Astrocyte (in vitro differentiated cells and primary cell): ENCODE measurements at regions not wholly inside any gene's neighbourhood (a gene's known extent, or its start where the extent isn't known, plus 50 kb on each side); places are given as distances from the start of the nearest gene placed in this dataset.

Experiments used
- DNase-seq: peaks from one replicate; pipeline ENCODE4 v3.0.0-alpha.2; 2010; ENCODE audit warnings: low read depth
- FAIRE-seq: peaks from 2 replicates; lab custom pipeline; 2011; peaks lifted over from hg19 to GRCh38; lab: Jason Lieb, UNC
- H2AFZ ChIP-seq: 2 replicates; pipeline ENCODE4 v1.6.0; 2012; ENCODE audit warnings: low read depth, low read length, inconsistent platforms
- H3K27ac ChIP-seq: 2 replicates; pipeline ENCODE4 v1.5.1; 2011; ENCODE audit warnings: low read depth, low read length, inconsistent platforms
- H3K27me3 ChIP-seq: 2 replicates; pipeline ENCODE4 v1.6.0; 2011; ENCODE audit warnings: low read length, inconsistent platforms; ENCODE audit not compliant: insufficient read depth
- H3K36me3 ChIP-seq: 2 replicates; pipeline ENCODE4 v1.5.1; 2011; ENCODE audit warnings: low read length, inconsistent platforms; ENCODE audit not compliant: insufficient read depth
- H3K4me1 ChIP-seq: 2 replicates; pipeline ENCODE4 v1.5.1; 2011; ENCODE audit warnings: low read length, inconsistent platforms; ENCODE audit not compliant: insufficient read depth
- H3K4me2 ChIP-seq: 2 replicates; pipeline ENCODE4 v1.6.0; 2012; ENCODE audit warnings: low read length, inconsistent platforms
- H3K4me3 ChIP-seq: 2 replicates; pipeline ENCODE4 v1.5.1; 2011; ENCODE audit warnings: low read depth, mild to moderate bottlenecking, low read length, inconsistent platforms; ENCODE audit not compliant: insufficient read depth
- H3K79me2 ChIP-seq: 2 replicates; pipeline ENCODE4 v1.6.0; 2012; ENCODE audit warnings: mild to moderate bottlenecking, low read length, inconsistent platforms; ENCODE audit not compliant: insufficient read depth
- H3K9ac ChIP-seq: 2 replicates; pipeline ENCODE4 v1.6.0; 2012; ENCODE audit warnings: mild to moderate bottlenecking, low read length, inconsistent platforms
- H3K9me3 ChIP-seq: 2 replicates; pipeline ENCODE4 v1.5.1; 2012; ENCODE audit warnings: low read depth, mild to moderate bottlenecking, low read length, inconsistent platforms; ENCODE audit not compliant: insufficient read depth
- H4K20me1 ChIP-seq: 2 replicates; pipeline ENCODE4 v1.6.0; 2012; ENCODE audit warnings: low read length, inconsistent platforms; ENCODE audit not compliant: insufficient read depth
- H3K27ac Mint-ChIP-seq: one replicate; pipeline ENCODE4 v1.8.0; 2021; ENCODE audit warnings: mild to moderate bottlenecking, mixed read lengths; ENCODE audit not compliant: unreplicated experiment
- H3K27me3 Mint-ChIP-seq: one replicate; pipeline ENCODE4 v1.8.0; 2021; ENCODE audit warnings: low read depth, mixed read lengths; ENCODE audit not compliant: unreplicated experiment
- H3K36me3 Mint-ChIP-seq: one replicate; pipeline ENCODE4 v1.8.0; 2021; ENCODE audit warnings: low read depth, mixed read lengths; ENCODE audit not compliant: unreplicated experiment
- H3K4me1 Mint-ChIP-seq: one replicate; pipeline ENCODE4 v1.8.0; 2021; ENCODE audit warnings: low read depth, mixed read lengths; ENCODE audit not compliant: unreplicated experiment
- H3K4me3 Mint-ChIP-seq: one replicate; pipeline ENCODE4 v1.8.0; 2021; ENCODE audit warnings: mild to moderate bottlenecking, moderate library complexity, mixed read lengths; ENCODE audit not compliant: unreplicated experiment
- H3K9me3 Mint-ChIP-seq: one replicate; pipeline ENCODE4 v1.8.0; 2021; ENCODE audit warnings: mild to moderate bottlenecking, mixed read lengths; ENCODE audit not compliant: unreplicated experiment
- CTCF ChIP-seq: IDR thresholded peaks from 2 replicates; pipeline ENCODE4 v1.5.1; 2011; ENCODE audit warnings: low read depth, mild to moderate bottlenecking, inconsistent platforms, low read length, moderate library complexity; ENCODE audit not compliant: insufficient read depth
- EZH2 ChIP-seq: IDR thresholded peaks from 2 replicates; pipeline ENCODE4 v1.6.1; 2012; ENCODE audit warnings: mild to moderate bottlenecking, low read length, inconsistent platforms; ENCODE audit not compliant: insufficient read depth

GRCh38 chr14:65805113-65805473 is 392.6 kb downstream of the FUT8 start:
- Histone ChIP-seq H3K4me3 (no peak overlapping the region), H3K9ac (no peak overlapping the region), H3K36me3 (no peaks in the 10 kb centered on the region), H3K4me2 (no peak overlapping the region), H3K27ac (no peak overlapping the region), H3K4me1 (no peaks in the 10 kb centered on the region), H4K20me1 (no peaks in the 10 kb centered on the region), H2AFZ (no peak overlapping the region), H3K79me2 (no peaks in the 10 kb centered on the region), H3K9me3 (peaks cover 8% of the 10 kb centered on the region), H3K27me3 (peaks cover 10% of the 10 kb centered on the region)
- Mint-ChIP-seq H3K36me3 (no peaks in the 10 kb centered on the region), H3K4me1 (no peaks in the 10 kb centered on the region), H3K4me3 (no peak overlapping the region), H3K27ac (no peak overlapping the region), H3K27me3 (peaks cover 10% of the 10 kb centered on the region), H3K9me3 (no peaks in the 10 kb centered on the region)
- no peak for DNase-seq
- FAIRE-seq, result no peak
- TF ChIP-seq CTCF (no peak), EZH2 (no peak)

- Histone ChIP-seq H3K4me3 (no peak overlapping the region), H3K4me2 (no peak overlapping the region), H3K27me3 (peaks cover 7% of the 10 kb centered on the region), H3K79me2 (no peaks in the 10 kb centered on the region), H2AFZ (no peak overlapping the region), H3K9ac (no peak overlapping the region), H3K27ac (no peak overlapping the region), H4K20me1 (no peaks in the 10 kb centered on the region), H3K9me3 (peaks cover 8% of the 10 kb centered on the region), H3K4me1 (no peaks in the 10 kb centered on the region), H3K36me3 (no peaks in the 10 kb centered on the region)
- DNase-seq (no peak), FAIRE-seq (no peak)
- Mint-ChIP-seq H3K27ac (no peak overlapping the region), H3K4me1 (no peaks in the 10 kb centered on the region), H3K9me3 (no peaks in the 10 kb centered on the region), H3K27me3 (peaks cover 4% of the 10 kb centered on the region), H3K4me3 (no peak overlapping the region), H3K36me3 (no peaks in the 10 kb centered on the region)
- no peak for TF ChIP-seq CTCF
- no peak for TF ChIP-seq EZH2
Measured at GRCh38 chr14:65808390-65808789, 395.9 kb downstream of the FUT8 start.

GRCh38 chr14:65810322-65810721 is 397.8 kb downstream of the FUT8 start:
- H3K36me3 Mint-ChIP-seq, result no peaks in the 10 kb centered on the region
- Histone ChIP-seq H3K9me3 (peaks cover 8% of the 10 kb centered on the region), H3K9ac (no peak overlapping the region), H3K4me2 (no peak overlapping the region), H4K20me1 (no peaks in the 10 kb centered on the region), H3K36me3 (no peaks in the 10 kb centered on the region), H3K79me2 (no peaks in the 10 kb centered on the region), H3K27me3 (no peaks in the 10 kb centered on the region), H3K4me1 (no peaks in the 10 kb centered on the region), H2AFZ (no peak overlapping the region), H3K4me3 (no peak overlapping the region), H3K27ac (no peak overlapping the region)
- TF ChIP-seq CTCF, result no peak
- no peak for TF ChIP-seq EZH2
- no peaks in the 10 kb centered on the region for H3K4me1 Mint-ChIP-seq
- H3K4me3 Mint-ChIP-seq, result no peak overlapping the region
- H3K9me3 Mint-ChIP-seq, result no peaks in the 10 kb centered on the region
- no peaks in the 10 kb centered on the region for H3K27me3 Mint-ChIP-seq
- DNase-seq (no peak), FAIRE-seq (no peak)
- H3K27ac Mint-ChIP-seq, result no peak overlapping the region
